ENCODE measurements at regions not wholly inside any gene's neighbourhood (a gene's known extent, or its start where the extent isn't known, plus 50 kb on each side); places are given as distances from the start of the nearest gene placed in this dataset.

- TF ChIP-seq CTCF (IDR thresholded peaks at IDR 0.05; ENCODE audit: insufficient read depth, low read length, poor library complexity, severe bottlenecking) (no peak), EZH2phosphoT487 (conservative IDR thresholded peaks at IDR 0.05; ENCODE audit: low read length) (no peak)
- Histone ChIP-seq H3F3A (ENCODE audit: insufficient read depth) (no peaks in the 10 kb centered on the region), H3K4me2 (ENCODE audit: low read depth, low read length, poor library complexity, severe bottlenecking) (no peak overlapping the region), H4K20me1 (ENCODE audit: low read depth, low read length) (no peaks in the 10 kb centered on the region), H3K27me3 (ENCODE audit: low read length) (no peaks in the 10 kb centered on the region), H2AFZ (ENCODE audit: low read depth, low read length, severe bottlenecking) (no peak overlapping the region), H3K9ac (ENCODE audit: low read length) (no peak overlapping the region), H3K36me3 (ENCODE audit: low read length) (no peaks in the 10 kb centered on the region), H3K9me3 (ENCODE audit: insufficient read depth, low read length) (no peaks in the 10 kb centered on the region), H3K4me3 (ENCODE audit: insufficient read depth, low read length, poor library complexity, severe bottlenecking) (no peak overlapping the region), H3K27ac (ENCODE audit: low read depth, low read length) (no peak overlapping the region), H3K9me2 (replicated peaks; ENCODE audit: insufficient read depth, low read length) (no peaks in the 10 kb centered on the region), H3K79me2 (ENCODE audit: insufficient read depth, low read length) (no peaks in the 10 kb centered on the region)
These were observed 61.6 kb upstream of the PARD3B start for GRCh38 chr2:204483608-204484081.

DNA sequence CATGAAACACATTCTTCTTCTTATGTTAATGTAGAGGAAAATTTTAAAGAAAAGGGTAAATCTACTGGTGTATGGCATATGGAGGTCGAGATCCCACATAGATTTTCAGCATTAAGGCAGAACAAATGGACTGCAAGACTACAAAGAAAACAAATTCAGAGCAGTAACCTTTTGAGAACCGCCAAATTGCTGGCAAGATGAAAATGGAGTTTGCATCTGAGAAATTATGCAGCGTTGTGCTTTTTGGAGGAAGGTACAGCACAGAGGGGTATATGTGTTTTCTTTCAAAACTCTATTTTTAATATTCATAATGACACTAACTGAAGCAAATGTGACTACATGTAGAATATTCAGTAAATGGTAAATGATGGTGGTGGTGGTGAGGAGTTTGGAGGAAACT, 59.0 kb upstream of the PARD3B start:
- no peaks in the 10 kb centered on the region for H3F3A ChIP-seq (ENCODE audit: insufficient read depth)
- no peak overlapping the region for H3K9ac ChIP-seq (ENCODE audit: low read length)
- no peaks in the 10 kb centered on the region for H3K36me3 ChIP-seq (ENCODE audit: low read length)
- H3K4me2 ChIP-seq (ENCODE audit: low read depth, low read length, poor library complexity, severe bottlenecking), result no peak overlapping the region
- no peak for TF ChIP-seq CTCF (IDR thresholded peaks at IDR 0.05; ENCODE audit: insufficient read depth, low read length, poor library complexity, severe bottlenecking)
- no peak for TF ChIP-seq EZH2phosphoT487 (conservative IDR thresholded peaks at IDR 0.05; ENCODE audit: low read length)
- H3K27me3 ChIP-seq (ENCODE audit: low read length), result no peaks in the 10 kb centered on the region
- H3K4me3 ChIP-seq (ENCODE audit: insufficient read depth, low read length, poor library complexity, severe bottlenecking), result no peak overlapping the region
- no peak overlapping the region for H2AFZ ChIP-seq (ENCODE audit: low read depth, low read length, severe bottlenecking)
- H3K9me2 ChIP-seq (replicated peaks; ENCODE audit: insufficient read depth, low read length), result no peaks in the 10 kb centered on the region
- no peaks in the 10 kb centered on the region for H3K9me3 ChIP-seq (ENCODE audit: insufficient read depth, low read length)
- no peaks in the 10 kb centered on the region for H4K20me1 ChIP-seq (ENCODE audit: low read depth, low read length)
- no peak overlapping the region for H3K27ac ChIP-seq (ENCODE audit: low read depth, low read length)
- no peaks in the 10 kb centered on the region for H3K79me2 ChIP-seq (ENCODE audit: insufficient read depth, low read length)

DNA sequence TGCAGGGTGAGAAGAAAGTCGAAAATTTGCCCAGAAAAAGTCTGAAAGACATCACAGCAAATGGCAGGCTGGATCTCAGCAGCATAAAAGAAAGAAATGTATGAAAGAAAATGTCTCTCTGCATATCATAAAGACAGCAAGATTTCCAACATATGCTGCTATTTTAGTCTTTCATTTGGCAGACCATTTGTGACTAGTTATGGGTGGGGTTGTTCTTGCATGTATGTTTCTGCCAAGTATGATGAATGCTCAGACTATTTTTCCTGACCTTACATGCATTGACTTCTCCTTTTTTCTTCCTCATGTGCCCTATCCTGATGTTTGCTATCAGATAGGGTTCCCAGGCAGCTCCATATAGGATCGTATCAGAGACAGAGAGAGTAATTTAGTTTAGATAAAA, 58.5 kb upstream of the PARD3B start:
- H2AFZ ChIP-seq (ENCODE audit: low read depth, low read length, severe bottlenecking), result no peak overlapping the region
- H3K27me3 ChIP-seq (ENCODE audit: low read length), result no peaks in the 10 kb centered on the region
- H3F3A ChIP-seq (ENCODE audit: insufficient read depth), result no peaks in the 10 kb centered on the region
- no peak for TF ChIP-seq CTCF (IDR thresholded peaks at IDR 0.05; ENCODE audit: insufficient read depth, low read length, poor library complexity, severe bottlenecking)
- no peak for TF ChIP-seq EZH2phosphoT487 (conservative IDR thresholded peaks at IDR 0.05; ENCODE audit: low read length)
- H3K4me2 ChIP-seq (ENCODE audit: low read depth, low read length, poor library complexity, severe bottlenecking), result no peak overlapping the region
- H3K9me3 ChIP-seq (ENCODE audit: insufficient read depth, low read length), result no peaks in the 10 kb centered on the region
- H3K9me2 ChIP-seq (replicated peaks; ENCODE audit: insufficient read depth, low read length), result no peaks in the 10 kb centered on the region
- H3K4me3 ChIP-seq (ENCODE audit: insufficient read depth, low read length, poor library complexity, severe bottlenecking), result no peak overlapping the region
- no peaks in the 10 kb centered on the region for H3K36me3 ChIP-seq (ENCODE audit: low read length)
- H3K27ac ChIP-seq (ENCODE audit: low read depth, low read length), result no peak overlapping the region
- no peaks in the 10 kb centered on the region for H3K79me2 ChIP-seq (ENCODE audit: insufficient read depth, low read length)
- H4K20me1 ChIP-seq (ENCODE audit: low read depth, low read length), result no peaks in the 10 kb centered on the region
- no peak overlapping the region for H3K9ac ChIP-seq (ENCODE audit: low read length)
